ENCODE measurements at regions not wholly inside any gene's neighbourhood (a gene's known extent, or its start where the extent isn't known, plus 50 kb on each side); places are given as distances from the start of the nearest gene placed in this dataset.

DNA sequence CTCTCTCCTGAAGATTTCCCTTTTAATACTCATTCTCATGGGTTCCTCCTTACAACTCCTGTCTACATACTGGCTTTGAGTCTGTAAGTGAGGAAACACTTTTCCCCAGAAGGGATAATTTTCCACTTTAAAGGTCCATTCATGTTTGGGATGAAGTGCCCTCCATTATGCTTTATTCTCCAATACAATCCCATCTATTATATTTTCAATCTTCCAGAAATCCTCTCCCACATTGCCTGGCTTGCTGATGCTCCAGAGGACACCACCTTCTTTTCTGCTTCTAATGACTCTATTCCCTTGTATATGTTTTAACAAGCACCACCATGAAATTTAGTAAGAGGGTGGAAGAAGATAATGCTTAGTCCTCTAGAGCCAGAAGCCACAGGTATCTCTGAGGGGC is 92.7 kb upstream of the NBEA start:
- Histone ChIP-seq H3K4me3 (ENCODE audit: insufficient read depth, low read depth, low read length) (no peak overlapping the region), H3K56ac (ENCODE audit: extremely low read depth, insufficient read depth, low read length) (no peak overlapping the region), H3K4me1 (ENCODE audit: control insufficient read depth, insufficient read depth, low read length) (no peaks in the 10 kb centered on the region), H3K23ac (ENCODE audit: low read depth, low read length) (no peak overlapping the region), H2AFZ (replicated peaks; ENCODE audit: low read length, poor library complexity) (no peak overlapping the region), H3K9me1 (ENCODE audit: insufficient read depth, low read length) (no peaks in the 10 kb centered on the region), H3K79me1 (ENCODE audit: low read depth in 1 of 2, low read length in 2 of 2) (no peaks in the 10 kb centered on the region), H4K8ac (ENCODE audit: low read depth in 2 of 2, low read length in 2 of 2) (no peak overlapping the region), H3K27me3 (ENCODE audit: control insufficient read depth, insufficient read depth, low read length) (no peaks in the 10 kb centered on the region), H3K9ac (ENCODE audit: low read depth, low read length) (no peak overlapping the region), H2BK20ac (ENCODE audit: low read depth, low read length) (no peak overlapping the region), H4K5ac (ENCODE audit: low read depth, low read length) (no peak overlapping the region), H2BK120ac (ENCODE audit: low read depth, low read length) (no peak overlapping the region), H3K4ac (ENCODE audit: low read depth, low read length) (no peak overlapping the region), H4K20me1 (ENCODE audit: insufficient read depth, low read length) (no peaks in the 10 kb centered on the region), H3K18ac (ENCODE audit: low read depth, low read length) (no peak overlapping the region), H3K36me3 (ENCODE audit: control insufficient read depth, insufficient read depth, low read length) (no peaks in the 10 kb centered on the region), H3K27ac (ENCODE audit: insufficient read depth, low read length) (no peak overlapping the region), H2AK5ac (ENCODE audit: low read depth, low read length) (no peak overlapping the region), H2AK9ac (replicated peaks; ENCODE audit: low read depth, low read length, poor library complexity) (no peak overlapping the region), H2BK5ac (ENCODE audit: low read depth, low read length, poor library complexity, severe bottlenecking) (no peak overlapping the region), H4K91ac (ENCODE audit: insufficient read depth, low read depth, low read length) (no peak overlapping the region), H3K9me3 (ENCODE audit: control insufficient read depth, insufficient read depth, low read length) (no peaks in the 10 kb centered on the region), H3K14ac (replicated peaks; ENCODE audit: low read depth, low read length) (no peak overlapping the region), H3K4me2 (ENCODE audit: low read depth, low read length) (no peak overlapping the region), H2BK15ac (ENCODE audit: low read depth, low read length) (no peak overlapping the region)
- dilution Hi-C loops (cut with HindIII; ENCODE audit: low sequenced_read_pairs, unreplicated experiment) (no loop called here), intact Hi-C loops (cut with micrococcal nuclease) (no loop called here), in situ Hi-C loops (cut with MboI; ENCODE audit: low sequenced_read_pairs) (no loop called here)
- ATAC-seq (ENCODE audit: low read depth) (no peak), DNase-seq (no peak)
- ChIA-PET POLR2A (ENCODE audit: unreplicated experiment) (no interaction called here), CTCF (no interaction called here)
- no TSS peak for BruUV-seq (replicated peaks)
- TF ChIP-seq RCOR1 (IDR thresholded peaks at IDR 0.05; ENCODE audit: insufficient replicate concordance, low read length) (no peak), FOS (IDR thresholded peaks at IDR 0.05; ENCODE audit: low read depth, low read length) (no peak), RAD21 (IDR thresholded peaks at IDR 0.05; ENCODE audit: low read length) (no peak)

All from IMR-90 (cell line).